MCF 10A (cell line): ENCODE measurements at regions not wholly inside any gene's neighbourhood (a gene's known extent, or its start where the extent isn't known, plus 50 kb on each side); places are given as distances from the start of the nearest gene placed in this dataset.

Experiments used
- BruUV-seq: library from RNA; stranded (reverse); fragments of 400-500 nt; replicated peaks from 2 replicates; lab custom pipeline; 2021; lab: Mats Ljungman, UMichigan
- CTCF ChIA-PET: fragments of 300-600 bp; sonication (Branson Sonifier 250); formaldehyde crosslinking; extraction: SDS; loops from one replicate; lab custom pipeline; 2021; ENCODE audit warnings: antibody characterized with exemption, inconsistent platforms; lab: Yijun Ruan, JAX
- POLR2A ChIA-PET: fragments of 300-600, 350-650 bp; sonication (Branson Sonifier 250); formaldehyde crosslinking; extraction: SDS; loops from one replicate; lab custom pipeline; 2020; ENCODE audit warnings: antibody characterized with exemption, inconsistent platforms; lab: Yijun Ruan, JAX
- DNase-seq: peaks from one replicate; pipeline ENCODE4 v3.0.0-alpha.2; 2018; ENCODE audit not compliant: unreplicated experiment
- H3K27ac Mint-ChIP-seq: one replicate; pipeline ENCODE4 v1.8.0; 2022; ENCODE audit warnings: mild to moderate bottlenecking, low read depth, mixed read lengths; ENCODE audit not compliant: unreplicated experiment
- H3K27me3 Mint-ChIP-seq: one replicate; pipeline ENCODE4 v1.8.0; 2022; ENCODE audit warnings: mixed read lengths; ENCODE audit not compliant: insufficient read depth, unreplicated experiment
- H3K36me3 Mint-ChIP-seq: one replicate; pipeline ENCODE4 v1.8.0; 2022; ENCODE audit warnings: mild to moderate bottlenecking, moderate library complexity, mixed read lengths; ENCODE audit not compliant: insufficient read depth, unreplicated experiment
- H3K4me1 Mint-ChIP-seq: one replicate; pipeline ENCODE4 v1.8.0; 2022; ENCODE audit warnings: mixed read lengths; ENCODE audit not compliant: insufficient read depth, unreplicated experiment
- H3K4me3 Mint-ChIP-seq: one replicate; pipeline ENCODE4 v1.8.0; 2022; ENCODE audit warnings: mild to moderate bottlenecking, moderate library complexity, mixed read lengths; ENCODE audit not compliant: unreplicated experiment
- H3K9me3 Mint-ChIP-seq: one replicate; pipeline ENCODE4 v1.8.0; 2022; ENCODE audit warnings: mixed read lengths; ENCODE audit not compliant: unreplicated experiment
- intact Hi-C: fragments of 100-400 bp; cut with micrococcal nuclease; formaldehyde crosslinking; loops from 2 replicates; pipeline ENCODE4 v1.14.1; 2022
- TF ChIP-seq, protein P1 (sequence below): fragments of 200-600 bp; IDR thresholded peaks from one replicate; pipeline ENCODE4 v1.8.0; 2022; ENCODE audit warnings: antibody characterized with exemption, mild to moderate bottlenecking; ENCODE audit not compliant: unreplicated experiment

DNA sequence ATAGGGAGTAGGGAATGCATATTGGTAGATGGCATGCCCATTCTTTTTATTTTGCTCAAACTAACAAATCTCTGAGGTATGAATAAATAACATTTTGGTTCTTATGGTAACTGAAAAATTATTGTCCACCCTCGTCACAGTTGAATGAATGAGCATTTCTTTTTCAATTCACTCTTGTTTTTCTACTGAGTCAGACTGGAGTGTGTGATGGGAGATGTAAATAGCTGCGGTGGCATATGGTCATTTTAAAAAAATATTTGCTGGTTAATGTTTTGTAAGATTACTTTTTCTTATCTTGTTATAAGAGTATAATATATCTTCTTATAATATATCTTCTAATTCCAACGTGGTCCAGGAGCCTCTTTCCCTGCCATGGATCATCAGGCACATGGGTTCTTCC is 586.5 kb downstream of the SLITRK5 start:
- Mint-ChIP-seq H3K9me3 (peaks cover 8% of the 10 kb centered on the region), H3K4me1 (no peaks in the 10 kb centered on the region), H3K4me3 (no peak overlapping the region), H3K27me3 (no peaks in the 10 kb centered on the region), H3K27ac (no peak overlapping the region), H3K36me3 (no peaks in the 10 kb centered on the region)
- intact Hi-C loops = no loop called here
- CTCF ChIA-PET = no interaction called here
- TF ChIP-seq, protein P1, sequence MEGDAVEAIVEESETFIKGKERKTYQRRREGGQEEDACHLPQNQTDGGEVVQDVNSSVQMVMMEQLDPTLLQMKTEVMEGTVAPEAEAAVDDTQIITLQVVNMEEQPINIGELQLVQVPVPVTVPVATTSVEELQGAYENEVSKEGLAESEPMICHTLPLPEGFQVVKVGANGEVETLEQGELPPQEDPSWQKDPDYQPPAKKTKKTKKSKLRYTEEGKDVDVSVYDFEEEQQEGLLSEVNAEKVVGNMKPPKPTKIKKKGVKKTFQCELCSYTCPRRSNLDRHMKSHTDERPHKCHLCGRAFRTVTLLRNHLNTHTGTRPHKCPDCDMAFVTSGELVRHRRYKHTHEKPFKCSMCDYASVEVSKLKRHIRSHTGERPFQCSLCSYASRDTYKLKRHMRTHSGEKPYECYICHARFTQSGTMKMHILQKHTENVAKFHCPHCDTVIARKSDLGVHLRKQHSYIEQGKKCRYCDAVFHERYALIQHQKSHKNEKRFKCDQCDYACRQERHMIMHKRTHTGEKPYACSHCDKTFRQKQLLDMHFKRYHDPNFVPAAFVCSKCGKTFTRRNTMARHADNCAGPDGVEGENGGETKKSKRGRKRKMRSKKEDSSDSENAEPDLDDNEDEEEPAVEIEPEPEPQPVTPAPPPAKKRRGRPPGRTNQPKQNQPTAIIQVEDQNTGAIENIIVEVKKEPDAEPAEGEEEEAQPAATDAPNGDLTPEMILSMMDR = no peak
- no peak for DNase-seq
- POLR2A ChIA-PET = no interaction called here
- BruUV-seq = no TSS peak

DNA sequence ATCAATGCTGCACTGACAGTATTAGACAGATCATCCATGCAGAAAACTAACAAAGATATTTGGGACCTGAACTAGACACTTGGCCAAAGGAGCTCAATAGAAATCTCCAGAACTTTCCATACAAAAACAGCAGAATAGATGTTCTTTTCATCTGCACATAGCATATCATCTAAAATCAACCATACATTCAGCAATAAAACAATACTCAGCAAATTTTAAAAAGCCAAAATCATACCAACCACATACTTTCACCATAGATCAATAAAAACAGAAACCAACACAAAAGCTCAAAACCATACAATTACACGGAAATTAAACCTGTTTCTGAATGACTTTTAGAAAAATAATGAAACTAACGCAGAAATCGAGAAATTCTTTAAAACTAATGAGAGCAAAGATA is 592.6 kb downstream of the SLITRK5 start:
- intact Hi-C loops = no loop called here
- no TSS peak for BruUV-seq
- H3K27ac Mint-ChIP-seq = no peak overlapping the region
- no peaks in the 10 kb centered on the region for H3K36me3 Mint-ChIP-seq
- no peaks in the 10 kb centered on the region for H3K27me3 Mint-ChIP-seq
- peaks cover 8% of the 10 kb centered on the region for H3K9me3 Mint-ChIP-seq
- TF ChIP-seq, protein P1 = no peak
- H3K4me3 Mint-ChIP-seq = no peak overlapping the region
- ChIA-PET POLR2A (no interaction called here), CTCF (no interaction called here)
- no peak for DNase-seq
- H3K4me1 Mint-ChIP-seq = no peaks in the 10 kb centered on the region

DNA sequence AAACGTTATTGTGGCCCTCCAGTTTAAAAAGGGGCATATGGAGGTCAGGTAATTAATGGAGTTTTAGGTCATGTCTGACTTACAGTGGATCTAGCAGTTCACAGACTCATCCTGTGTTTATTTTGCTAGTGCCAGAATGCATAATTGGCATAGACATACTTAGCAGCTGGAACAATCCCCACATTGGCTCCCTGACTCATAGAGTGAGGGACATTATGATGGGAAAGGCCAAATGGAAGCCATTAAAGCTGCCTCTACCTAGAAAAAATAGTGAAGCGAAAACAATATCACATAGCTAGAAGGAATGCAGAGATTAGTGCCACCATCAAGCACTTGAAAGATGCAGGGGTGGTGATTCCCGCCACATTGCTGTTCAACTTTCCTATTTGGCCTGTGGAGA is 610.7 kb downstream of the SLITRK5 start:
- Mint-ChIP-seq H3K4me1 (no peaks in the 10 kb centered on the region), H3K36me3 (no peaks in the 10 kb centered on the region), H3K27ac (no peak overlapping the region), H3K4me3 (no peak overlapping the region), H3K9me3 (peaks cover 16% of the 10 kb centered on the region), H3K27me3 (no peaks in the 10 kb centered on the region)
- intact Hi-C loops = no loop called here
- CTCF ChIA-PET = no interaction called here
- TF ChIP-seq, protein P1 = no peak
- BruUV-seq = no TSS peak
- DNase-seq = no peak
- POLR2A ChIA-PET = interaction anchor here (0.9 kb wide), 1 partner anchor 10 kb away, joined by 3 read pairs; no protein-coding TSS in a partner anchor

DNA sequence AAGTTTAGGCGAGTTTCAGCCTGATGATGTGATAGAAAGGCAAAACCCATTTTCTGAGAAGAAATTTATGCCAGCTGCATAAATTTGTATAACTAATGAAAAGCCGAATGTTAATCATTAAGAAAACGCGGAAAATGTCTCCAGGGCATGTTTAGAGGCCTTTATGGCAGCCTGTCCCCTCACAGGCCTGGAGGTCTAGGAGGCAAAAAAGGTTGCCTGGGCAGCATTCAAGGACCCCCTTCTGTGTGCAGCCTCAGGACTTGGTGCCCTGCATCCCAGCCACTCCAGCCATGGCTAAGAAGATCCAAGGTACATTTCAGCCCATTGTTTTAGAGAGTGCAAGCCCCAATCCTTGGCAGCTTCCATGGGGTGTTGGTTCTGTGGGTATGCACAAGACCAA is 614.2 kb downstream of the SLITRK5 start:
- BruUV-seq = no TSS peak
- peaks cover 16% of the 10 kb centered on the region for H3K9me3 Mint-ChIP-seq
- no peaks in the 10 kb centered on the region for H3K4me1 Mint-ChIP-seq
- no peak overlapping the region for H3K4me3 Mint-ChIP-seq
- intact Hi-C loops = no loop called here
- H3K27me3 Mint-ChIP-seq = no peaks in the 10 kb centered on the region
- no peaks in the 10 kb centered on the region for H3K36me3 Mint-ChIP-seq
- H3K27ac Mint-ChIP-seq = no peak overlapping the region
- TF ChIP-seq, protein P1 = no peak
- ChIA-PET CTCF (no interaction called here), POLR2A (no interaction called here)
- no peak for DNase-seq
